ENCODE measurements at regions not wholly inside any gene's neighbourhood (a gene's known extent, or its start where the extent isn't known, plus 50 kb on each side); places are given as distances from the start of the nearest gene placed in this dataset.

DNA sequence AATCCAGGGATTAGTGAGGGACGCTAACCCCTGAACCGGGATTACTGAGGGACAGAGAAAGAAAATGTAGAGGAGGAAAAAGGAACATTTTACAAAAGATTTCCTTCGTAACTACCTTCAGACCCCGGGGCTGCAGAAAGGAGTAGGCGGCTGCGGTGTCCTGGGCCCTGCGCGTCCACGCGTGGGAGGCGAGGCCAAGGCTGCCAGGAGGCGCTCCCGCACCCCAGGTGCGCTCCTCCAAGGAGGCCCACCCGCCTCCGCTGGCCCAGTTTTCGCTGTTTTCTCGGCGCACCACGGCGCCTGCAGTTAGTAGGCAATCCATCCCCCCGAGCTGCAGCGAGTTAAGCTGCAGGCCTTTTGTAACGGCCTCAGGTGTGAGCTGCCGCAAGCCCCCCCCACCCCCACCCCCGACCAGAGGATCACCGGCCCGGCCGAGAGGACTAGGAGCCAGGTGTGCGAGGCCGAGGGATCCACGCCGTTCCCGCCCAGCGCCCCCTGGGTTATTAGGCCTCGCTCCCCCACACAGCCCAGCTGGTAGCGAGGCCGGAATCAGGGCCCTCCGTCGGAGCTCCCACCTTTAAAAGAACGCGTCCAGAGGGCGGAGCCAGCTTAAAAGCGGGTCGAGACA is 380.3 kb upstream of the ARID1B start:
- H2BK15ac ChIP-seq (ENCODE audit: low read depth, low read length) = no peak overlapping the region
- no peak overlapping the region for H3K27ac ChIP-seq (ENCODE audit: insufficient read depth, low read length)
- WGBS, 2 experiments (ENCODE audit: extremely low coverage in 2 of 2, insufficient read length in 1 of 2) = 50% methylated on average over 14 of the region's 45 CpGs; no CpG with 5 or more reads in 1 of the 2 experiments
- intact Hi-C loops (cut with micrococcal nuclease) (no loop called here), in situ Hi-C loops (cut with MboI; ENCODE audit: low sequenced_read_pairs) (no loop called here), dilution Hi-C loops (cut with HindIII; ENCODE audit: low sequenced_read_pairs, unreplicated experiment) (no loop called here)
- no TSS peak for BruUV-seq (replicated peaks)
- H4K91ac ChIP-seq (ENCODE audit: insufficient read depth, low read depth, low read length) = no peak overlapping the region
- no peaks in the 10 kb centered on the region for H3K36me3 ChIP-seq (ENCODE audit: control insufficient read depth, insufficient read depth, low read length)
- DNase-seq = no peak
- H2BK120ac ChIP-seq (ENCODE audit: low read depth, low read length) = no peak overlapping the region
- H3K9me3 ChIP-seq (ENCODE audit: control insufficient read depth, insufficient read depth, low read length) = no peaks in the 10 kb centered on the region
- H3K14ac ChIP-seq (replicated peaks; ENCODE audit: low read depth, low read length) = no peak overlapping the region
- no peaks in the 10 kb centered on the region for H3K79me1 ChIP-seq (ENCODE audit: low read depth in 1 of 2, low read length in 2 of 2)
- no peaks in the 10 kb centered on the region for H3K9me1 ChIP-seq (ENCODE audit: insufficient read depth, low read length)
- ChIA-PET CTCF (no interaction called here), POLR2A (ENCODE audit: unreplicated experiment) (no interaction called here)
- no peak overlapping the region for H3K4me2 ChIP-seq (ENCODE audit: low read depth, low read length)
- TF ChIP-seq MXI1 (IDR thresholded peaks at IDR 0.05; ENCODE audit: borderline replicate concordance, low read depth, low read length) = no peak
- H4K20me1 ChIP-seq (ENCODE audit: insufficient read depth, low read length) = no peaks in the 10 kb centered on the region
- no peak overlapping the region for H3K18ac ChIP-seq (ENCODE audit: low read depth, low read length)
- no peak for ATAC-seq (ENCODE audit: low read depth)
- no peak overlapping the region for H2BK5ac ChIP-seq (ENCODE audit: low read depth, low read length, poor library complexity, severe bottlenecking)
- peaks cover 25% of the 10 kb centered on the region for H3K27me3 ChIP-seq (ENCODE audit: control insufficient read depth, insufficient read depth, low read length)
- no peak overlapping the region for H4K5ac ChIP-seq (ENCODE audit: low read depth, low read length)
- no peak overlapping the region for H3K56ac ChIP-seq (ENCODE audit: extremely low read depth, insufficient read depth, low read length)
- H2BK20ac ChIP-seq (ENCODE audit: low read depth, low read length) = no peak overlapping the region
- H3K4me1 ChIP-seq (ENCODE audit: control insufficient read depth, insufficient read depth, low read length) = no peaks in the 10 kb centered on the region
- H3K4ac ChIP-seq (ENCODE audit: low read depth, low read length) = no peak overlapping the region
- H3K4me3 ChIP-seq (ENCODE audit: insufficient read depth, low read depth, low read length) = no peak overlapping the region
- no peak overlapping the region for H4K8ac ChIP-seq (ENCODE audit: low read depth in 2 of 2, low read length in 2 of 2)
- H2AK5ac ChIP-seq (ENCODE audit: low read depth, low read length) = no peak overlapping the region
- H3K9ac ChIP-seq (ENCODE audit: low read depth, low read length) = no peak overlapping the region
- no peak overlapping the region for H3K23ac ChIP-seq (ENCODE audit: low read depth, low read length)
- no peak overlapping the region for H2AFZ ChIP-seq (replicated peaks; ENCODE audit: low read length, poor library complexity)
- no peak overlapping the region for H2AK9ac ChIP-seq (replicated peaks; ENCODE audit: low read depth, low read length, poor library complexity)
